ENCODE measurements at regions not wholly inside any gene's neighbourhood (a gene's known extent, or its start where the extent isn't known, plus 50 kb on each side); places are given as distances from the start of the nearest gene placed in this dataset.

DNA sequence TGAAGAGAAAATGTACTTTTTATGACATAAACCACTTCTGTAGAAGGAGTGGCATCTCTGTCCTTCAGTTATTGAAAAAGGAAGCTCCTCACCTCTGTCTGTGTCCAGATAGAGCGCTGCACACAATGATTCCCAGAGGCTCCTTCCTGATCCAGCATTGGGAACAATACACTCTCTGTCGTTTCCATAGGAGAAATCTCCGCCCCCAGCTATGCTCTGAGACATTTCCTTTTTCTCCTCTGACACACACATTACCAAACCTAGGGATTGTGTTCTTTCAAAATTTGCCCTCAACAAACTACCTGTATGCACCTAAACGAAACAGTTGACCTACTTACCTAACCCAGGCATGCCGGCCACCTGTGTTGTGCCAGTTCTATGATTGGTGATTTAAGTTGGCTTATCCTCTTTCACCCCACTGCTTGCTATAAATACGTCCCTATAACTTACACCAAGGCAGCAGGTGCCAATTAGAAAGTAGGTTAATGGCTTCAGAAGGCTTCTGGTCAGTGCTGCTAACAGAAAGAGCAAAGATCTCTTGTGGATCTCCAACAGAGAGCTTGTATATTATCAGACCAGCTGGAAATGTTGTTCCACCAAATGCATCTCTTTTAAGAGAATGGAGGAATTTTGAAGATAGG, 140.1 kb upstream of the JCAD start:
- Histone ChIP-seq H3K9me1 (replicated peaks; ENCODE audit: control insufficient read depth, extremely low read depth, insufficient read depth, low read length) (no peaks in the 10 kb centered on the region), H3K4me2 (ENCODE audit: insufficient read depth, low read length) (peak overlapping the region; percentile 54), H3K27ac (ENCODE audit: insufficient read depth, low read depth, low read length) (peak overlapping the region; percentile 15), H3K79me2 (ENCODE audit: control insufficient read depth, insufficient read depth, low read length) (no peaks in the 10 kb centered on the region), H2AFZ (ENCODE audit: low read depth, low read length) (peak overlapping the region; percentile 20), H3K9ac (replicated peaks; ENCODE audit: extremely low read depth, insufficient read depth, low read length) (no peak overlapping the region), H3K36me3 (ENCODE audit: control insufficient read depth in 2 of 2, extremely low read depth in 1 of 2, insufficient read depth in 2 of 2, low read length in 2 of 2) (no peaks in the 10 kb centered on the region), H3K9me3 (replicated peaks; ENCODE audit: control insufficient read depth, insufficient read depth, low read length) (no peaks in the 10 kb centered on the region), H3K4me3 (replicated peaks in 1 of 3; ENCODE audit: insufficient read depth in 1 of 3, low read depth in 1 of 3, low read length in 3 of 3) (no peak overlapping the region), H3K27me3 (ENCODE audit: control insufficient read depth in 2 of 2, insufficient read depth in 2 of 2, low read length in 2 of 2) (peaks cover 3 to 7% of the 10 kb centered on the region in 2 experiments), H4K20me1 (replicated peaks; ENCODE audit: control insufficient read depth, extremely low read depth, insufficient read depth, low read length) (no peaks in the 10 kb centered on the region), H3K4me1 (ENCODE audit: control insufficient read depth, extremely low read depth, insufficient read depth, low read length) (peaks cover 10% of the 10 kb centered on the region)
- intact Hi-C loops (cut with micrococcal nuclease), result no loop called here
- no TSS peak for BruUV-seq (replicated peaks)
- POLR2A ChIA-PET, result no interaction called here
- FAIRE-seq (peak; percentile 89), DNase-seq (ENCODE audit: low read depth, low spot score) (peak; percentile 71)
- CTCF ChIA-PET, result interaction anchor here (0.6 to 2.3 kb wide), 10 partner anchors 8 to 197 kb away, joined by 3 to 10 read pairs (median 4); no protein-coding TSS in a partner anchor
- TF ChIP-seq, protein P1, sequence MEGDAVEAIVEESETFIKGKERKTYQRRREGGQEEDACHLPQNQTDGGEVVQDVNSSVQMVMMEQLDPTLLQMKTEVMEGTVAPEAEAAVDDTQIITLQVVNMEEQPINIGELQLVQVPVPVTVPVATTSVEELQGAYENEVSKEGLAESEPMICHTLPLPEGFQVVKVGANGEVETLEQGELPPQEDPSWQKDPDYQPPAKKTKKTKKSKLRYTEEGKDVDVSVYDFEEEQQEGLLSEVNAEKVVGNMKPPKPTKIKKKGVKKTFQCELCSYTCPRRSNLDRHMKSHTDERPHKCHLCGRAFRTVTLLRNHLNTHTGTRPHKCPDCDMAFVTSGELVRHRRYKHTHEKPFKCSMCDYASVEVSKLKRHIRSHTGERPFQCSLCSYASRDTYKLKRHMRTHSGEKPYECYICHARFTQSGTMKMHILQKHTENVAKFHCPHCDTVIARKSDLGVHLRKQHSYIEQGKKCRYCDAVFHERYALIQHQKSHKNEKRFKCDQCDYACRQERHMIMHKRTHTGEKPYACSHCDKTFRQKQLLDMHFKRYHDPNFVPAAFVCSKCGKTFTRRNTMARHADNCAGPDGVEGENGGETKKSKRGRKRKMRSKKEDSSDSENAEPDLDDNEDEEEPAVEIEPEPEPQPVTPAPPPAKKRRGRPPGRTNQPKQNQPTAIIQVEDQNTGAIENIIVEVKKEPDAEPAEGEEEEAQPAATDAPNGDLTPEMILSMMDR (IDR thresholded peaks at IDR 0.05; ENCODE audit: extremely low read depth in 1 of 2, insufficient read depth in 1 of 2, low read depth in 1 of 2, low read length in 2 of 2), result no peak
- TF ChIP-seq, protein P2, sequence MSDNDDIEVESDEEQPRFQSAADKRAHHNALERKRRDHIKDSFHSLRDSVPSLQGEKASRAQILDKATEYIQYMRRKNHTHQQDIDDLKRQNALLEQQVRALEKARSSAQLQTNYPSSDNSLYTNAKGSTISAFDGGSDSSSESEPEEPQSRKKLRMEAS (IDR thresholded peaks at IDR 0.05; ENCODE audit: insufficient read depth, insufficient read length), result no peak
- TF ChIP-seq FOS (IDR thresholded peaks at IDR 0.05; ENCODE audit: borderline replicate concordance, insufficient read depth, low read length) (no peak), EZH2 (IDR thresholded peaks at IDR 0.05; ENCODE audit: borderline replicate concordance, low read depth, low read length, severe bottlenecking) (no peak), POLR2A (IDR thresholded peaks at IDR 0.05; ENCODE audit: low read depth, low read length) (no peak), POLR2AphosphoS5 (IDR thresholded peaks at IDR 0.05; ENCODE audit: insufficient read depth, low read depth, low read length) (no peak), JUN (IDR thresholded peaks at IDR 0.05; ENCODE audit: borderline replicate concordance, insufficient read depth, insufficient read length, low read depth) (no peak), MYC (IDR thresholded peaks at IDR 0.05; ENCODE audit: low read depth, low read length) (no peak)
- dilution Hi-C loops (cut with MboI; ENCODE audit: extremely low pct_ligation_motif_present, low sequenced_read_pairs), result no loop called here

Data from endothelial cell of umbilical vein (primary cell).